HCT116 (cell line): ENCODE measurements at regions not wholly inside any gene's neighbourhood (a gene's known extent, or its start where the extent isn't known, plus 50 kb on each side); places are given as distances from the start of the nearest gene placed in this dataset.

Source experiments
- ATAC-seq: fragments of 200-7000 bp; cut with Tn5 transposase; 2 replicates; pipeline ENCODE4 v1.9.1; 2020; ENCODE audit warnings: mild to moderate bottlenecking, moderate library complexity
- BruUV-seq: library from RNA; stranded (reverse); fragments of 400-500 nt; replicated peaks from 2 replicates; lab custom pipeline; 2021; lab: Mats Ljungman, UMichigan
- CTCF ChIA-PET: fragments of 300-600 bp; sonication (Branson Sonifier 250); formaldehyde crosslinking; loops from one replicate; lab custom pipeline; 2021; ENCODE audit warnings: antibody characterized with exemption; lab: Charles Lee
- POLR2A ChIA-PET: fragments of 300-600, 350-600 bp; sonication (Branson Sonifier 250); formaldehyde crosslinking; loops from one replicate; lab custom pipeline; 2021; ENCODE audit warnings: antibody characterized with exemption; lab: Charles Lee
- RAD21 ChIA-PET, 2 experiments: fragments of 300-600 bp; sonication (Branson Sonifier 250); formaldehyde crosslinking; loops; one replicate each; lab custom pipeline; 2023; ENCODE audit warnings: low total read pairs in 2 of 2; ENCODE audit not compliant: uncharacterized antibody in 2 of 2, unreplicated experiment in 2 of 2, low non-redundant PET in 1 of 2; lab: Charles Lee
- DNase-seq: peaks from one replicate; pipeline ENCODE4 v3.0.0-alpha.2; 2010; ENCODE audit warnings: low read depth, low spot score
- H2AFZ ChIP-seq: fragments of 200-600 bp; shearing (Covaris generic), sonication (generic); 2 replicates; pipeline ENCODE4 v1.6.1; 2017; ENCODE audit warnings: low read depth, mixed run types, mixed read lengths, antibody characterized with exemption, low read length; ENCODE audit not compliant: poor library complexity, severe bottlenecking
- H3K27ac ChIP-seq: 2 replicates; pipeline ENCODE4 v1.5.1; 2012; ENCODE audit warnings: low read depth, low read length
- H3K27me3 ChIP-seq: fragments of 200-600 bp; sonication (generic); 2 replicates; pipeline ENCODE4 v1.6.1; 2016; ENCODE audit warnings: mixed run types, low read length, mixed read lengths; ENCODE audit not compliant: insufficient read depth
- H3K36me3 ChIP-seq, 2 experiments: fragments of 200-500 bp in 1 of 2; fragments of 200-600 bp in 1 of 2; sonication (Bioruptor generic) in 1 of 2; sonication (generic) in 1 of 2; 2 replicates each; pipeline versions ENCODE4 v1.5.1 to v1.6.1; 2014 to 2016; ENCODE audit warnings: low read length in 2 of 2, inconsistent platforms in 1 of 2, mixed read lengths in 1 of 2, mixed run types in 1 of 2; ENCODE audit not compliant: insufficient read depth in 2 of 2, control insufficient read depth in 1 of 2
- H3K4me1 ChIP-seq, 2 experiments: fragments of 200-600 bp in 1 of 2; sonication (generic) in 1 of 2; 2 replicates each; pipeline versions ENCODE4 v1.5.1 to v1.6.1; 2012 to 2017; ENCODE audit warnings: low read length in 2 of 2, inconsistent platforms in 1 of 2, mild to moderate bottlenecking in 1 of 2, mixed read lengths in 1 of 2, mixed run types in 1 of 2, moderate library complexity in 1 of 2; ENCODE audit not compliant: insufficient read depth in 2 of 2, control insufficient read depth in 1 of 2
- H3K4me2 ChIP-seq: fragments of 200-600 bp; sonication (generic); 2 replicates; pipeline ENCODE4 v1.6.1; 2017; ENCODE audit warnings: mixed run types, low read length, mixed read lengths
- H3K4me3 ChIP-seq, 2 experiments: fragments of 200-600 bp in 1 of 2; sonication (generic) in 1 of 2; replicated peaks in 1 of 2; 2 replicates each; pipeline ENCODE4 v1.5.1; 2011 to 2016; ENCODE audit warnings: low read length in 2 of 2, control low read depth in 1 of 2, low read depth in 1 of 2, mild to moderate bottlenecking in 1 of 2, mixed read lengths in 1 of 2, mixed run types in 1 of 2
- H3K79me2 ChIP-seq: fragments of 200-600 bp; sonication (generic); 2 replicates; pipeline ENCODE4 v1.6.1; 2017; ENCODE audit warnings: mild to moderate bottlenecking, mixed run types, low read length, moderate library complexity, mixed read lengths; ENCODE audit not compliant: insufficient read depth
- H3K9ac ChIP-seq: fragments of 200-600 bp; sonication (generic); 2 replicates; pipeline ENCODE4 v1.6.1; 2016; ENCODE audit warnings: low read length, mixed read lengths
- H3K9me2 ChIP-seq: fragments of 200-600 bp; sonication (generic), shearing (Covaris generic); 2 replicates; pipeline ENCODE4 v1.6.1; 2017; ENCODE audit warnings: mixed run types, mild to moderate bottlenecking, moderate library complexity; ENCODE audit not compliant: insufficient read depth
- H3K9me3 ChIP-seq, 2 experiments: fragments of 200-500 bp in 1 of 2; fragments of 200-600 bp in 1 of 2; sonication (Bioruptor generic) in 1 of 2; sonication (generic) in 1 of 2; 2 replicates each; pipeline ENCODE4 v1.6.1; 2014 to 2017; ENCODE audit warnings: low read length in 2 of 2, mixed read lengths in 2 of 2, inconsistent platforms in 1 of 2, low read depth in 1 of 2, mild to moderate bottlenecking in 1 of 2, mixed run types in 1 of 2, moderate library complexity in 1 of 2; ENCODE audit not compliant: control insufficient read depth in 1 of 2, insufficient read depth in 1 of 2
- H4K20me1 ChIP-seq: fragments of 200-600 bp; sonication (generic), shearing (Covaris generic); 2 replicates; pipeline ENCODE4 v1.6.1; 2017; ENCODE audit warnings: mixed run types, mild to moderate bottlenecking, moderate library complexity; ENCODE audit not compliant: insufficient read depth
- ATF3 ChIP-seq: IDR thresholded peaks from 2 replicates; pipeline ENCODE4 v1.6.1; 2012
- CBX3 ChIP-seq: IDR thresholded peaks from 2 replicates; pipeline ENCODE4 v1.6.1; 2012; ENCODE audit warnings: low read depth
- CTCF ChIP-seq, 3 experiments: fragments of 200-600 bp in 1 of 3; sonication (generic) in 1 of 3; IDR thresholded peaks in 2 of 3; conservative IDR thresholded peaks in 1 of 3; 2 replicates each; pipeline ENCODE4 v1.5.1; 2012 to 2017; ENCODE audit warnings: low read depth in 2 of 3, low read length in 2 of 3, antibody characterized with exemption in 1 of 3, borderline replicate concordance in 1 of 3, control low read depth in 1 of 3, mild to moderate bottlenecking in 1 of 3, mixed read lengths in 1 of 3, mixed run types in 1 of 3, moderate library complexity in 1 of 3; ENCODE audit not compliant: insufficient read depth in 1 of 3
- ELF1 ChIP-seq: IDR thresholded peaks from 2 replicates; pipeline ENCODE4 v1.6.1; 2012; ENCODE audit warnings: low read depth, borderline replicate concordance
- EZH2 ChIP-seq: fragments of 200-600 bp; sonication (generic); IDR thresholded peaks from 2 replicates; pipeline ENCODE4 v1.6.1; 2017; ENCODE audit warnings: antibody characterized with exemption, mixed run types
- EZH2phosphoT487 ChIP-seq: fragments of 200-600 bp; IDR thresholded peaks from 2 replicates; pipeline ENCODE4 v1.6.1; 2018; ENCODE audit warnings: antibody characterized with exemption, borderline replicate concordance
- SIN3A ChIP-seq: IDR thresholded peaks from 2 replicates; pipeline ENCODE4 v1.6.1; 2012; ENCODE audit warnings: low read depth
- ZBTB33 ChIP-seq: IDR thresholded peaks from 2 replicates; pipeline ENCODE4 v1.6.1; 2011; ENCODE audit warnings: mild to moderate bottlenecking, low read length, moderate library complexity; ENCODE audit not compliant: insufficient replicate concordance; ENCODE audit errors: extremely low read depth
- ZFX ChIP-seq: fragments of 450-650 bp; IDR thresholded peaks from 2 replicates; pipeline ENCODE4 v1.6.1; 2017
- ZNF274 ChIP-seq: fragments of 200-500 bp; sonication (Bioruptor generic); IDR thresholded peaks from 2 replicates; pipeline ENCODE4 v1.6.1; 2014; ENCODE audit warnings: mild to moderate bottlenecking, low read depth, low read length, inconsistent platforms
- intact Hi-C: fragments of 100-400 bp; cut with micrococcal nuclease; formaldehyde crosslinking; loops from 2 replicates; pipeline ENCODE4 v1.10.0; 2022

GRCh38 chr3:166302331-166302730, 465.1 kb upstream of the BCHE start:
- intact Hi-C loops, result no loop called here
- no peak for DNase-seq
- Histone ChIP-seq H3K4me3 (no peak overlapping the region), H3K79me2 (no peaks in the 10 kb centered on the region), H2AFZ (no peak overlapping the region), H3K9me3 (no peaks in the 10 kb centered on the region), H3K36me3 (no peaks in the 10 kb centered on the region), H3K9ac (no peak overlapping the region), H3K9me2 (no peaks in the 10 kb centered on the region), H4K20me1 (no peaks in the 10 kb centered on the region), H3K4me2 (no peak overlapping the region), H3K27ac (no peak overlapping the region), H3K27me3 (no peaks in the 10 kb centered on the region), H3K4me1 (no peaks in the 10 kb centered on the region)
- no peak for ATAC-seq
- ChIA-PET POLR2A (no interaction called here), CTCF (no interaction called here), RAD21 (no interaction called here)
- no TSS peak for BruUV-seq
- TF ChIP-seq ZNF274, result no peak
- TF ChIP-seq ELF1, result no peak
- no peak for TF ChIP-seq SIN3A
- TF ChIP-seq ZFX, result no peak
- no peak for TF ChIP-seq ATF3
- TF ChIP-seq EZH2, result no peak
- no peak for TF ChIP-seq ZBTB33
- no peak for TF ChIP-seq CTCF (IDR thresholded peaks at IDR 0.05 in 2 of 3, conservative IDR thresholded peaks at IDR 0.05 in 1 of 3; ENCODE audit: borderline replicate concordance in 1 of 3, insufficient read depth in 1 of 3, low read depth in 2 of 3, low read length in 2 of 3)
- TF ChIP-seq EZH2phosphoT487, result no peak
- no peak for TF ChIP-seq CBX3
